ENCODE measurements at regions not wholly inside any gene's neighbourhood (a gene's known extent, or its start where the extent isn't known, plus 50 kb on each side); places are given as distances from the start of the nearest gene placed in this dataset.

GRCh38 chr19:28569132-28570131, 643.5 kb downstream of the UQCRFS1 start:
- no peak for TF ChIP-seq USF1 (IDR thresholded peaks at IDR 0.05)
- TF ChIP-seq CEBPB (IDR thresholded peaks at IDR 0.05) = no peak

All from Ishikawa (cell line).